ENCODE measurements at regions not wholly inside any gene's neighbourhood (a gene's known extent, or its start where the extent isn't known, plus 50 kb on each side); places are given as distances from the start of the nearest gene placed in this dataset.

DNA sequence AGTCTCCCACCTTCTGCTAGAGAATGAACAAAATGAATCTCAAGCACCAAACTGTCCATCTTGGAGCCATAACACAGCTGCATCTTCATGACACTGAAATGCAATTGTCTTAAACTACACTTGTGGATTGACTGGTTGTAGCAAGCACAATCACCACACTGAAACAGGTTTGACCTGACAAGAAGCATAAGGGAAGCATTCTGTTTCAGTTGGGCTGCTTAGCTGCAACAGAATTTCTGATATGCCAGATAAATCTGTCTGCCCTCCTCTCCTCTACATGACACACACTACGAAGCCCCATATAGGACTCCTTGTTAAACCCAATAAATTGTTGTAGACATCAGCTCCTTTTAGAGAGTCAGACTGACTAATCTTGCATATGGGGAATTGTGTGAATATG, 101.8 kb upstream of the NPY2R start:
- TF ChIP-seq, protein P1, sequence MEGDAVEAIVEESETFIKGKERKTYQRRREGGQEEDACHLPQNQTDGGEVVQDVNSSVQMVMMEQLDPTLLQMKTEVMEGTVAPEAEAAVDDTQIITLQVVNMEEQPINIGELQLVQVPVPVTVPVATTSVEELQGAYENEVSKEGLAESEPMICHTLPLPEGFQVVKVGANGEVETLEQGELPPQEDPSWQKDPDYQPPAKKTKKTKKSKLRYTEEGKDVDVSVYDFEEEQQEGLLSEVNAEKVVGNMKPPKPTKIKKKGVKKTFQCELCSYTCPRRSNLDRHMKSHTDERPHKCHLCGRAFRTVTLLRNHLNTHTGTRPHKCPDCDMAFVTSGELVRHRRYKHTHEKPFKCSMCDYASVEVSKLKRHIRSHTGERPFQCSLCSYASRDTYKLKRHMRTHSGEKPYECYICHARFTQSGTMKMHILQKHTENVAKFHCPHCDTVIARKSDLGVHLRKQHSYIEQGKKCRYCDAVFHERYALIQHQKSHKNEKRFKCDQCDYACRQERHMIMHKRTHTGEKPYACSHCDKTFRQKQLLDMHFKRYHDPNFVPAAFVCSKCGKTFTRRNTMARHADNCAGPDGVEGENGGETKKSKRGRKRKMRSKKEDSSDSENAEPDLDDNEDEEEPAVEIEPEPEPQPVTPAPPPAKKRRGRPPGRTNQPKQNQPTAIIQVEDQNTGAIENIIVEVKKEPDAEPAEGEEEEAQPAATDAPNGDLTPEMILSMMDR (IDR thresholded peaks at IDR 0.05): no peak
- no peak for TF ChIP-seq POLR2A (IDR thresholded peaks at IDR 0.05)
